ENCODE measurements at regions not wholly inside any gene's neighbourhood (a gene's known extent, or its start where the extent isn't known, plus 50 kb on each side); places are given as distances from the start of the nearest gene placed in this dataset.
"Not testable (repeated sequence)": the region's sequence is repeated elsewhere in the genome, so short reads cannot be mapped to it uniquely, and the experiment has no call there.

GRCh38 chr6:92271091-92271490 is 1148.3 kb downstream of the EPHA7 start:
- no peak for DNase-seq (ENCODE audit: low spot score)

GRCh38 chr6:92270365-92270764 is 1149.0 kb downstream of the EPHA7 start:
- no peak for DNase-seq (ENCODE audit: low spot score)

GRCh38 chr6:92267335-92267734 is 1152.0 kb downstream of the EPHA7 start:
- DNase-seq (ENCODE audit: low spot score): no peak

- DNase-seq (ENCODE audit: low spot score): no peak
These were observed 1155.5 kb downstream of the EPHA7 start for GRCh38 chr6:92263864-92264263.

GRCh38 chr6:92259171-92259570 is 1160.2 kb downstream of the EPHA7 start:
- no peak for DNase-seq (ENCODE audit: low spot score)

- DNase-seq (ENCODE audit: low spot score): no peak
These were observed 1176.0 kb downstream of the EPHA7 start for GRCh38 chr6:92243315-92243714.

GRCh38 chr6:92231171-92231701 is 1188.1 kb downstream of the EPHA7 start:
- DNase-seq (ENCODE audit: low spot score): no peak

GRCh38 chr6:92219987-92220386 is 1199.4 kb downstream of the EPHA7 start:
- not testable (repeated sequence) for DNase-seq (ENCODE audit: low spot score)

GRCh38 chr6:92216717-92217116 is 1202.6 kb downstream of the EPHA7 start:
- DNase-seq (ENCODE audit: low spot score): no peak

GRCh38 chr6:92201618-92202017 is 1217.7 kb downstream of the EPHA7 start:
- DNase-seq (ENCODE audit: low spot score): no peak

- DNase-seq (ENCODE audit: low spot score): no peak
These were observed 1223.0 kb downstream of the EPHA7 start for GRCh38 chr6:92196325-92196724.

- DNase-seq (ENCODE audit: low spot score): no peak
These were observed 1223.6 kb downstream of the EPHA7 start for GRCh38 chr6:92195796-92196195.

- DNase-seq (ENCODE audit: low spot score): no peak
These were observed 1231.3 kb downstream of the EPHA7 start for GRCh38 chr6:92188016-92188415.

- no peak for DNase-seq (ENCODE audit: low spot score)
These were observed 1234.4 kb downstream of the EPHA7 start for GRCh38 chr6:92184933-92185332.

GRCh38 chr6:92181347-92181746 is 1238.0 kb downstream of the EPHA7 start:
- DNase-seq (ENCODE audit: low spot score): no peak

- no peak for DNase-seq (ENCODE audit: low spot score)
These were observed 1239.3 kb downstream of the EPHA7 start for GRCh38 chr6:92180090-92180489.

GRCh38 chr6:92176666-92177065 is 1242.7 kb downstream of the EPHA7 start:
- DNase-seq (ENCODE audit: low spot score): no peak

- no peak for DNase-seq (ENCODE audit: low spot score)
These were observed 1244.8 kb downstream of the EPHA7 start for GRCh38 chr6:92174398-92175073.

GRCh38 chr6:92169506-92169905 is 1249.9 kb downstream of the EPHA7 start:
- DNase-seq (ENCODE audit: low spot score): no peak

GRCh38 chr6:92166666-92167065 is 1252.7 kb downstream of the EPHA7 start:
- DNase-seq (ENCODE audit: low spot score): no peak

GRCh38 chr6:92161953-92162352 is 1257.4 kb downstream of the EPHA7 start:
- DNase-seq (ENCODE audit: low spot score): no peak

GRCh38 chr6:92160226-92160625 is 1259.1 kb downstream of the EPHA7 start:
- DNase-seq (ENCODE audit: low spot score): no peak

GRCh38 chr6:92159046-92159445 is 1260.3 kb downstream of the EPHA7 start:
- DNase-seq (ENCODE audit: low spot score): no peak

GRCh38 chr6:92150553-92150952 is 1268.8 kb downstream of the EPHA7 start:
- DNase-seq (ENCODE audit: low spot score): no peak
